Adrenal gland (tissue), 9 donors: ENCODE measurements at regions not wholly inside any gene's neighbourhood (a gene's known extent, or its start where the extent isn't known, plus 50 kb on each side); places are given as distances from the start of the nearest gene placed in this dataset.

Experiments
- DNase-seq, 7 donors: peaks; one replicate each; pipeline ENCODE4 v3.0.0-alpha.2; 2019 to 2020
- H3K27ac ChIP-seq, 5 donors: fragments of 200-600 bp; sonication (generic) in 4 of 5; 1 replicate in 3 of 5; 2 replicates in 2 of 5; pipeline versions ENCODE4 v1.5.1 to v1.8.0; 2016 to 2020; ENCODE audit warnings: mild to moderate bottlenecking in 1 of 5
- H3K27me3 ChIP-seq: fragments of 200-600 bp; 2 replicates; pipeline ENCODE4 v1.8.0; 2021
- H3K36me3 ChIP-seq, 2 donors: fragments of 200-600 bp; replicated peaks in 1 of 2; 1 replicate in 1 of 2; 2 replicates in 1 of 2; pipeline versions ENCODE4 v1.5.1 to v1.8.0; 2018 to 2022
- H3K4me1 ChIP-seq, 2 donors: fragments of 200-600 bp; replicated peaks in 1 of 2; 1 replicate in 1 of 2; 2 replicates in 1 of 2; pipeline versions ENCODE4 v1.5.1 to v1.8.0; 2018 to 2021
- H3K4me3 ChIP-seq, 4 donors: fragments of 200-600 bp; sonication (generic) in 3 of 4; one replicate each; pipeline ENCODE4 v1.5.1; 2016 to 2018
- H3K9me3 ChIP-seq, 3 donors: fragments of 200-600 bp; sonication (generic) in 1 of 3; replicated peaks in 1 of 3; 1 replicate in 2 of 3; 2 replicates in 1 of 3; pipeline versions ENCODE4 v1.5.1 to v1.8.0; 2016 to 2021
- CTCF ChIP-seq, 6 experiments: fragments of 450-650 bp in 4 of 6; fragments of 200-600 bp in 2 of 6; sonication (generic) in 1 of 6; IDR thresholded peaks; 1 replicate in 5 of 6; 2 replicates in 1 of 6; pipeline versions ENCODE4 v1.5.1 to v1.8.0; 2016 to 2021; ENCODE audit warnings: antibody characterized with exemption in 6 of 6, mild to moderate bottlenecking in 2 of 6, moderate library complexity in 1 of 6
- POLR2A ChIP-seq, 2 donors: fragments of 450-650 bp; IDR thresholded peaks; one replicate each; pipeline ENCODE4 v1.6.1; 2017; ENCODE audit warnings: antibody characterized with exemption in 2 of 2, mild to moderate bottlenecking in 2 of 2, moderate library complexity in 1 of 2
- WGBS, 4 donors: extraction: QIAGEN DNeasy Blood & Tissue Kit in 2 of 4; methylation state at CpG; one replicate each; pipeline versions ENCODE4 v1.1.5 to v1.1.7; 2013 to 2017; 5-methylcytosine and 5-hydroxymethylcytosine counted together
- intact Hi-C, 2 donors: fragments of 100-400 bp; cut with DNase I; formaldehyde crosslinking; loops; one replicate each; pipeline versions ENCODE4 v1.14.1 to v1.15.0; 2022 to 2023
- donor health status: healthy with polysubstance abuse.
- donor health status: Bipolar disorder and iron deficiency.
- donor health status: DM: yes; HTN: yes; CAD: no.
- donor health status: DM: no; HTN: no; CAD: no.
- donor health status: DM: no; HTN: no; CAD: no.

GRCh38 chr4:144592264-144592663 is 53.7 kb upstream of the HHIP start:
- no peaks in the 10 kb centered on the region for H3K4me1 ChIP-seq
- WGBS, 4 donors = 67 to 78% (median 69%) methylated on average over 2 of the region's 2 CpGs
- no peaks in the 10 kb centered on the region for H3K27me3 ChIP-seq
- H3K9me3 ChIP-seq = no peaks in the 10 kb centered on the region
- intact Hi-C loops = no loop called here
- DNase-seq = no peak
- no peak for TF ChIP-seq CTCF (IDR thresholded peaks at IDR 0.05)
- no peak for TF ChIP-seq POLR2A (IDR thresholded peaks at IDR 0.05)
- no peaks in the 10 kb centered on the region for H3K36me3 ChIP-seq
- no peak overlapping the region for H3K27ac ChIP-seq
- no peak overlapping the region for H3K4me3 ChIP-seq

- intact Hi-C loops = no loop called here
- Histone ChIP-seq H3K9me3 (no peaks in the 10 kb centered on the region), H3K4me1 (no peaks in the 10 kb centered on the region), H3K4me3 (no peak overlapping the region), H3K27me3 (no peaks in the 10 kb centered on the region), H3K36me3 (no peaks in the 10 kb centered on the region), H3K27ac (no peak overlapping the region)
- DNase-seq = no peak
- 47 to 69% (median 59%) methylated on average over 1 of the region's 1 CpG for WGBS, 4 donors
- TF ChIP-seq CTCF (IDR thresholded peaks at IDR 0.05) (no peak), POLR2A (IDR thresholded peaks at IDR 0.05) (no peak)
Observed at GRCh38 chr4:144594471-144594986, 51.4 kb upstream of the HHIP start.

- no peak for TF ChIP-seq CTCF (IDR thresholded peaks at IDR 0.05)
- Histone ChIP-seq H3K9me3 (no peaks in the 10 kb centered on the region), H3K4me3 (no peak overlapping the region), H3K4me1 (no peaks in the 10 kb centered on the region), H3K36me3 (no peaks in the 10 kb centered on the region), H3K27me3 (no peaks in the 10 kb centered on the region), H3K27ac (no peak overlapping the region)
- 87 to 92% (median 92%) methylated on average over 3 of the region's 3 CpGs for WGBS, 4 donors
- no peak for DNase-seq
- intact Hi-C loops = no loop called here
Observed at GRCh38 chr4:144595681-144596080, 50.3 kb upstream of the HHIP start.
